ENCODE measurements at regions not wholly inside any gene's neighbourhood (a gene's known extent, or its start where the extent isn't known, plus 50 kb on each side); places are given as distances from the start of the nearest gene placed in this dataset.

- Histone ChIP-seq H2AFZ (ENCODE audit: low read depth, low read length) (peak overlapping the region; percentile 70), H3K4me1 (replicated peaks in 1 of 2; ENCODE audit: control insufficient read depth in 2 of 2, insufficient read depth in 2 of 2, low read length in 2 of 2) (no peaks in the 10 kb centered on the region; a peak in 1 of 5 replicates), H3K9ac (ENCODE audit: insufficient read depth in 1 of 2, low read depth in 2 of 2, low read length in 2 of 2) (no peak overlapping the region), H3K4me3 (no peak overlapping the region), H3K27ac (ENCODE audit: extremely low read depth, low read depth, low read length) (no peak overlapping the region), H3K27me3 (ENCODE audit: control insufficient read depth in 2 of 2, insufficient read depth in 2 of 2, low read length in 2 of 2) (peaks cover 17 to 40% of the 10 kb centered on the region in 2 experiments; a peak in 4 of 5 replicates), H4K20me1 (replicated peaks; ENCODE audit: control insufficient read depth, insufficient read depth, low read length) (no peaks in the 10 kb centered on the region), H3K4me2 (ENCODE audit: insufficient read depth, low read length) (no peak overlapping the region), H3K36me3 (ENCODE audit: control insufficient read depth, insufficient read depth, low read length) (no peaks in the 10 kb centered on the region), H3K79me2 (ENCODE audit: control insufficient read depth, insufficient read depth, low read length) (no peaks in the 10 kb centered on the region), H3K9me1 (ENCODE audit: control insufficient read depth, insufficient read depth, low read length) (no peaks in the 10 kb centered on the region), H3K9me3 (replicated peaks; ENCODE audit: control insufficient read depth, insufficient read depth, low read depth, low read length) (no peaks in the 10 kb centered on the region)
- no TSS peak for BruUV-seq (replicated peaks)
- peak; percentile 89 for ATAC-seq
- peak; percentile 32 to 46 (median 38) for DNase-seq (ENCODE audit: extremely low read depth in 1 of 4, low spot score in 3 of 4)
- in situ Hi-C loops (cut with MboI) (no loop called here), intact Hi-C loops (cut with micrococcal nuclease) (no loop called here)
- 4% methylated on average over 5 of the region's 5 CpGs for WGBS (ENCODE audit: insufficient coverage, low coverage, missing lambda C conversion rate)
- ChIA-PET POLR2A (interaction anchor here (1.3 kb wide), 1 partner anchor 10 kb away, joined by 3 read pairs; no protein-coding TSS in a partner anchor), CTCF (ENCODE audit: low intra/inter-chr PET ratio) (no interaction called here)
- FAIRE-seq: peak; percentile 81
- TF ChIP-seq CREM (IDR thresholded peaks at IDR 0.05; ENCODE audit: low read depth) (0 out of 2 replicates have a peak, but pooled peaks have one; percentile 10), MAFG (tag; conservative IDR thresholded peaks at IDR 0.05) (no peak), USF2 (CRISPR knock-in tag; IDR thresholded peaks at IDR 0.05) (peak; percentile 95), CBFA2T2 (conservative IDR thresholded peaks at IDR 0.05) (0 out of 2 replicates have a peak, but pooled peaks have one; percentile 15), TEAD2 (tag; IDR thresholded peaks at IDR 0.05) (0 out of 2 replicates have a peak, but pooled peaks have one; percentile 23), ZNF551 (CRISPR knock-in tag; IDR thresholded peaks at IDR 0.05) (no peak), AFF1 (IDR thresholded peaks at IDR 0.05; ENCODE audit: low read depth in 1 of 2, partially characterized antibody in 2 of 2) (peak in 1 of 2 experiments; percentile 58), USF1 (CRISPR knock-in tag; IDR thresholded peaks at IDR 0.05) (peak; percentile 84), HCFC1 (IDR thresholded peaks at IDR 0.05; ENCODE audit: low read depth, low read length) (peak; percentile 84), RERE (CRISPR knock-in tag; IDR thresholded peaks at IDR 0.05; ENCODE audit: borderline replicate concordance) (no peak), SIX5 (IDR thresholded peaks at IDR 0.05; ENCODE audit: borderline replicate concordance in 1 of 2, insufficient read depth in 1 of 2, low read depth in 1 of 2, low read length in 2 of 2) (peak; percentile 58 to 60)
Measured at GRCh38 chr16:48099455-48099854, 56.3 kb downstream of the ABCC12 start.
